ENCODE measurements at regions not wholly inside any gene's neighbourhood (a gene's known extent, or its start where the extent isn't known, plus 50 kb on each side); places are given as distances from the start of the nearest gene placed in this dataset.

DNA sequence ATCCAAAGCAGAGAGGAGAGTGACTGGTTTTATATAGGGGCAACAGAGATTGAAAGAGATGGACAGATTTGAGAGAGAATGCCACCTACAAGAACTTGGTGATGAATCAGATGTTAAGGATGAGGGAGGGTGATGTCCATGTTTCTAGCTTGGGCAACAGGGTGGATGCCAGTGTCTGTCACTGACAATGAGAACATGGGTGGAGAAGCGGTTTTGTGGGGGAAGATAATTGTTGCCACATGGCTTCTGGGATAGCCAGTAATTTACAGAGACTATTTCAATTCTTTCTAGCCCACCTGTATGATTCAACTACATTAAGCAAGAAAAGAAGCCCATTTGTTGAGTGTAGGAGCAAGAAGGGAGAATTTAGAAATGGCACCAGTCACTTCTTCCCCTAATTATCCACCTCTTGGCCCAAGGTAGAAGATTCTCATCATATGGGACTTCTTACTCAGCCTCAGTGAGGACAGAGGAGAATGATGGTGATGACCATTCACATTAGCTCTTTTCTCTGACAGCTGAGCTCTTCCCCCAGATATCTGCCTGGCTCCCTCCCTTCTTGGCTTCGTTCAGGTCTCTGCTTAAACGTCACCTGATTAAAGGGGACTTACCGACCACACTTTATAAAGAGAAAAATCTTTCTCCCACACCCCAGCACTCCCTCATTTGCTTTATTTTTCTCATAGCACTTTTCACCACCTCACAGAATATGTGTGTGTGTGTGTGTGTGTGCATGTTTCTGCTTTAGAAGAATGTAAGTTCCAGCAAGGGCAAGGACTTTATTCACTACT is 117.8 kb downstream of the DUSP6 start:
- intact Hi-C loops (cut with DNase I): loop anchor here (5.0 kb wide), 1 partner anchor 67 kb away; no protein-coding TSS in a partner anchor
- H3K9ac ChIP-seq (ENCODE audit: low read length in 3 of 3): no peak overlapping the region
- H3K4me3 ChIP-seq (ENCODE audit: low read length in 3 of 3): no peak overlapping the region
- no peak overlapping the region for H3K27ac ChIP-seq (ENCODE audit: low read depth in 2 of 2, low read length in 2 of 2)
- no peak for FAIRE-seq
- peaks cover 0 to 2% (median 0%) of the 10 kb centered on the region in 3 donors for H3K4me1 ChIP-seq (ENCODE audit: control insufficient read depth in 2 of 3, insufficient read depth in 2 of 3, low read depth in 1 of 3, low read length in 3 of 3)
- TF ChIP-seq, protein P1, sequence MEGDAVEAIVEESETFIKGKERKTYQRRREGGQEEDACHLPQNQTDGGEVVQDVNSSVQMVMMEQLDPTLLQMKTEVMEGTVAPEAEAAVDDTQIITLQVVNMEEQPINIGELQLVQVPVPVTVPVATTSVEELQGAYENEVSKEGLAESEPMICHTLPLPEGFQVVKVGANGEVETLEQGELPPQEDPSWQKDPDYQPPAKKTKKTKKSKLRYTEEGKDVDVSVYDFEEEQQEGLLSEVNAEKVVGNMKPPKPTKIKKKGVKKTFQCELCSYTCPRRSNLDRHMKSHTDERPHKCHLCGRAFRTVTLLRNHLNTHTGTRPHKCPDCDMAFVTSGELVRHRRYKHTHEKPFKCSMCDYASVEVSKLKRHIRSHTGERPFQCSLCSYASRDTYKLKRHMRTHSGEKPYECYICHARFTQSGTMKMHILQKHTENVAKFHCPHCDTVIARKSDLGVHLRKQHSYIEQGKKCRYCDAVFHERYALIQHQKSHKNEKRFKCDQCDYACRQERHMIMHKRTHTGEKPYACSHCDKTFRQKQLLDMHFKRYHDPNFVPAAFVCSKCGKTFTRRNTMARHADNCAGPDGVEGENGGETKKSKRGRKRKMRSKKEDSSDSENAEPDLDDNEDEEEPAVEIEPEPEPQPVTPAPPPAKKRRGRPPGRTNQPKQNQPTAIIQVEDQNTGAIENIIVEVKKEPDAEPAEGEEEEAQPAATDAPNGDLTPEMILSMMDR (IDR thresholded peaks at IDR 0.05; ENCODE audit: borderline replicate concordance, extremely low read depth, insufficient read depth): no peak
- H3K27me3 ChIP-seq (ENCODE audit: control insufficient read depth, insufficient read depth, low read length): no peaks in the 10 kb centered on the region
- DNase-seq: no peak
- no peaks in the 10 kb centered on the region for H3K36me3 ChIP-seq (ENCODE audit: control insufficient read depth in 2 of 3, insufficient read depth in 3 of 3, low read length in 3 of 3)
- no peaks in the 10 kb centered on the region for H3K9me3 ChIP-seq (ENCODE audit: control insufficient read depth in 2 of 3, insufficient read depth in 1 of 3, low read length in 3 of 3)

DNA sequence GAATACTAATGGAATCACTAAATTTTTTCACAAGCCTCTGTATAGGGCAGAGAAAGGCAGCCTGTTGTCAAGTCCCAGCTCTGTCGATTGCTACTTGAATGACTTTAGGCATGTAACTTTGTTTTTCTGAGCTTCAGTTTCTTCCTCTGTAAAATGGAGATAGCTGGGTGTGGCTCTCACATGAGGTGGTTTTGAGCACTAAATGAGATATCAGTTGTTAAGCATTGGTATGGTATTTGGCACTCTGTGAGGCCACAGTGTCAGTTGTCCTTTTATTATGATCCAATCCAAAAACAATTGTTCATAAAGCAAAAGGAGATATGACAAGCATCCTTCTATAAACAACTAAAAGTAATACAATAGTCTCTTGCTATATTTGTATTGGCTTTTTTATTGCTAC is 120.6 kb downstream of the DUSP6 start:
- no peaks in the 10 kb centered on the region for H3K9me3 ChIP-seq (ENCODE audit: control insufficient read depth in 2 of 3, insufficient read depth in 1 of 3, low read length in 3 of 3)
- no peaks in the 10 kb centered on the region for H3K27me3 ChIP-seq (ENCODE audit: control insufficient read depth, insufficient read depth, low read length)
- H3K27ac ChIP-seq (ENCODE audit: low read depth in 2 of 2, low read length in 2 of 2): no peak overlapping the region
- intact Hi-C loops (cut with DNase I): loop anchor here (5.0 kb wide), 1 partner anchor 64 kb away; no protein-coding TSS in a partner anchor
- H3K36me3 ChIP-seq (ENCODE audit: control insufficient read depth in 2 of 3, insufficient read depth in 3 of 3, low read length in 3 of 3): no peaks in the 10 kb centered on the region
- FAIRE-seq (no peak), DNase-seq (no peak)
- no peak overlapping the region for H3K4me3 ChIP-seq (ENCODE audit: low read length in 3 of 3)
- no peaks in the 10 kb centered on the region for H3K4me1 ChIP-seq (ENCODE audit: control insufficient read depth in 2 of 3, insufficient read depth in 2 of 3, low read depth in 1 of 3, low read length in 3 of 3)
- TF ChIP-seq, protein P1 (IDR thresholded peaks at IDR 0.05; ENCODE audit: borderline replicate concordance, extremely low read depth, insufficient read depth): no peak
- H3K9ac ChIP-seq (ENCODE audit: low read length in 3 of 3): no peak overlapping the region

- H3K9ac ChIP-seq (ENCODE audit: low read length in 3 of 3): no peak overlapping the region
- no peaks in the 10 kb centered on the region for H3K9me3 ChIP-seq (ENCODE audit: control insufficient read depth in 2 of 3, insufficient read depth in 1 of 3, low read length in 3 of 3)
- no peak for FAIRE-seq
- intact Hi-C loops (cut with DNase I): loop anchor here (5.0 kb wide), 1 partner anchor 63 kb away; no protein-coding TSS in a partner anchor
- H3K4me3 ChIP-seq (ENCODE audit: low read length in 3 of 3): no peak overlapping the region
- H3K36me3 ChIP-seq (ENCODE audit: control insufficient read depth in 2 of 3, insufficient read depth in 3 of 3, low read length in 3 of 3): no peaks in the 10 kb centered on the region
- DNase-seq: peak in 3 of 5 donors; percentile 42 to 83 (median 80)
- TF ChIP-seq, protein P1 (IDR thresholded peaks at IDR 0.05; ENCODE audit: borderline replicate concordance, extremely low read depth, insufficient read depth): no peak
- no peaks in the 10 kb centered on the region for H3K4me1 ChIP-seq (ENCODE audit: control insufficient read depth in 2 of 3, insufficient read depth in 2 of 3, low read depth in 1 of 3, low read length in 3 of 3)
- H3K27ac ChIP-seq (ENCODE audit: low read depth in 2 of 2, low read length in 2 of 2): no peak overlapping the region
- no peaks in the 10 kb centered on the region for H3K27me3 ChIP-seq (ENCODE audit: control insufficient read depth, insufficient read depth, low read length)
Measured at GRCh38 chr12:89230376-89231315, 121.7 kb downstream of the DUSP6 start.

All from kidney (tissue), 13 donors.